Activated CD4-positive, alpha-beta T cell treated with anti-CD3 and anti-CD28 coated beads, Interleukin-2, amount 10 ng/mL, durations not matched to agents 24 days and 14 days (primary cell): ENCODE measurements at regions not wholly inside any gene's neighbourhood (a gene's known extent, or its start where the extent isn't known, plus 50 kb on each side); places are given as distances from the start of the nearest gene placed in this dataset.
A peak's percentile ranks its signal among the peaks of the same experiment; 100 is the strongest.

Experiments used
- DNase-seq: peaks from one replicate; pipeline ENCODE4 v3.0.0; 2022
- H3K27ac Mint-ChIP-seq: one replicate; pipeline ENCODE4 v1.8.0; 2022; ENCODE audit warnings: mild to moderate bottlenecking, mixed read lengths
- H3K27me3 Mint-ChIP-seq: one replicate; pipeline ENCODE4 v1.8.0; 2022; ENCODE audit warnings: mixed read lengths
- H3K36me3 Mint-ChIP-seq: one replicate; pipeline ENCODE4 v1.8.0; 2022; ENCODE audit warnings: low read depth, mild to moderate bottlenecking, mixed read lengths
- H3K4me1 Mint-ChIP-seq: one replicate; pipeline ENCODE4 v1.8.0; 2021; ENCODE audit warnings: mixed read lengths
- H3K4me3 Mint-ChIP-seq: one replicate; pipeline ENCODE4 v1.8.0; 2022; ENCODE audit warnings: mild to moderate bottlenecking, moderate library complexity, mixed read lengths
- H3K9me3 Mint-ChIP-seq: one replicate; pipeline ENCODE4 v1.8.0; 2021; ENCODE audit warnings: mixed read lengths
- intact Hi-C: fragments of 100-400 bp; cut with micrococcal nuclease; formaldehyde crosslinking; loops from one replicate; pipeline ENCODE4 v1.15.1; 2023

- H3K4me1 Mint-ChIP-seq, result peaks cover 2% of the 10 kb centered on the region
- H3K9me3 Mint-ChIP-seq, result no peaks in the 10 kb centered on the region
- intact Hi-C loops, result loop anchor here (5.0 kb wide), 1 partner anchor 207 kb away; the partner anchor contains the start of gene NRP2
- no peak overlapping the region for H3K4me3 Mint-ChIP-seq
- DNase-seq, result no peak
- H3K36me3 Mint-ChIP-seq, result no peaks in the 10 kb centered on the region
- no peak overlapping the region for H3K27ac Mint-ChIP-seq
- peaks cover 6% of the 10 kb centered on the region for H3K27me3 Mint-ChIP-seq
Measured at GRCh38 chr2:205889114-205889513, 196.9 kb downstream of the INO80D start.

- no peak overlapping the region for H3K27ac Mint-ChIP-seq
- H3K36me3 Mint-ChIP-seq, result no peaks in the 10 kb centered on the region
- intact Hi-C loops, result loop anchor here (2.0 to 5.0 kb wide), 2 partner anchors 205 to 1563 kb away; partner anchors contain the start of gene NRP2
- DNase-seq, result no peak
- no peaks in the 10 kb centered on the region for H3K9me3 Mint-ChIP-seq
- peaks cover 2% of the 10 kb centered on the region for H3K4me1 Mint-ChIP-seq
- no peak overlapping the region for H3K4me3 Mint-ChIP-seq
- peaks cover 6% of the 10 kb centered on the region for H3K27me3 Mint-ChIP-seq
Measured at GRCh38 chr2:205887637-205888036, 198.3 kb downstream of the INO80D start.

GRCh38 chr2:205885492-205886099 lies 200.4 kb downstream of the INO80D start:
- Mint-ChIP-seq H3K27me3 (peaks cover 9% of the 10 kb centered on the region), H3K36me3 (no peaks in the 10 kb centered on the region)

GRCh38 chr2:205883965-205884364 lies 201.7 kb downstream of the NRP2 start:
- H3K27me3 Mint-ChIP-seq, result peaks cover 17% of the 10 kb centered on the region
- DNase-seq, result no peak
- H3K27ac Mint-ChIP-seq, result no peak overlapping the region
- H3K4me1 Mint-ChIP-seq, result peaks cover 2% of the 10 kb centered on the region
- intact Hi-C loops, result loop anchor here (2.0 kb wide), 1 partner anchor 117 kb away; no protein-coding TSS in a partner anchor
- H3K4me3 Mint-ChIP-seq, result no peak overlapping the region
- H3K36me3 Mint-ChIP-seq, result no peaks in the 10 kb centered on the region
- no peaks in the 10 kb centered on the region for H3K9me3 Mint-ChIP-seq

More at GRCh38 chr2:205885492-205886099, 200.4 kb downstream of the INO80D start:
- Mint-ChIP-seq H3K4me3 (no peak overlapping the region), H3K27ac (no peak overlapping the region), H3K4me1 (peaks cover 2% of the 10 kb centered on the region), H3K9me3 (no peaks in the 10 kb centered on the region)
- DNase-seq, result peak; percentile 90
- intact Hi-C loops, result loop anchor here (2.0 to 5.0 kb wide), 3 partner anchors 119 to 1561 kb away; partner anchors contain the start of gene NRP2

- peaks cover 17% of the 10 kb centered on the region for H3K27me3 Mint-ChIP-seq
- no peaks in the 10 kb centered on the region for H3K36me3 Mint-ChIP-seq
- no peak overlapping the region for H3K4me3 Mint-ChIP-seq
- intact Hi-C loops, result no loop called here
- DNase-seq, result no peak
- H3K27ac Mint-ChIP-seq, result no peak overlapping the region
- no peaks in the 10 kb centered on the region for H3K9me3 Mint-ChIP-seq
- peaks cover 2% of the 10 kb centered on the region for H3K4me1 Mint-ChIP-seq
Measured at GRCh38 chr2:205882806-205883425, 200.6 kb downstream of the NRP2 start.

- Mint-ChIP-seq H3K4me1 (no peaks in the 10 kb centered on the region), H3K4me3 (no peak overlapping the region), H3K36me3 (no peaks in the 10 kb centered on the region), H3K9me3 (no peaks in the 10 kb centered on the region), H3K27ac (no peak overlapping the region), H3K27me3 (peaks cover 17% of the 10 kb centered on the region)
- DNase-seq, result no peak
- intact Hi-C loops, result no loop called here
Measured at GRCh38 chr2:205880048-205880447, 197.7 kb downstream of the NRP2 start.

GRCh38 chr2:205878999-205879762 lies 196.9 kb downstream of the NRP2 start:
- H3K9me3 Mint-ChIP-seq, result no peaks in the 10 kb centered on the region
- H3K4me3 Mint-ChIP-seq, result no peak overlapping the region
- intact Hi-C loops, result no loop called here
- DNase-seq, result no peak
- no peaks in the 10 kb centered on the region for H3K36me3 Mint-ChIP-seq
- H3K27me3 Mint-ChIP-seq, result peaks cover 11% of the 10 kb centered on the region
- no peak overlapping the region for H3K27ac Mint-ChIP-seq
- H3K4me1 Mint-ChIP-seq, result no peaks in the 10 kb centered on the region

GRCh38 chr2:205877496-205877895 lies 195.2 kb downstream of the NRP2 start:
- Mint-ChIP-seq H3K9me3 (no peaks in the 10 kb centered on the region), H3K4me3 (no peak overlapping the region), H3K27ac (no peak overlapping the region), H3K27me3 (peaks cover 17% of the 10 kb centered on the region), H3K36me3 (no peaks in the 10 kb centered on the region), H3K4me1 (no peaks in the 10 kb centered on the region)
- DNase-seq, result no peak
- intact Hi-C loops, result no loop called here

- no peaks in the 10 kb centered on the region for H3K9me3 Mint-ChIP-seq
- DNase-seq, result no peak
- intact Hi-C loops, result no loop called here
- H3K36me3 Mint-ChIP-seq, result no peaks in the 10 kb centered on the region
- H3K27ac Mint-ChIP-seq, result no peak overlapping the region
- no peaks in the 10 kb centered on the region for H3K4me1 Mint-ChIP-seq
- no peak overlapping the region for H3K4me3 Mint-ChIP-seq
- H3K27me3 Mint-ChIP-seq, result peaks cover 19% of the 10 kb centered on the region
Measured at GRCh38 chr2:205876127-205876526, 193.8 kb downstream of the NRP2 start.

GRCh38 chr2:205872716-205873115 lies 190.4 kb downstream of the NRP2 start:
- intact Hi-C loops, result no loop called here
- no peak for DNase-seq
- no peak overlapping the region for H3K4me3 Mint-ChIP-seq
- peaks cover 4% of the 10 kb centered on the region for H3K9me3 Mint-ChIP-seq
- peaks cover 10% of the 10 kb centered on the region for H3K27me3 Mint-ChIP-seq
- H3K36me3 Mint-ChIP-seq, result no peaks in the 10 kb centered on the region
- no peak overlapping the region for H3K27ac Mint-ChIP-seq
- peaks cover 16% of the 10 kb centered on the region for H3K4me1 Mint-ChIP-seq

GRCh38 chr2:205869439-205869838 lies 187.1 kb downstream of the NRP2 start:
- peaks cover 4% of the 10 kb centered on the region for H3K9me3 Mint-ChIP-seq
- DNase-seq, result no peak
- H3K27me3 Mint-ChIP-seq, result peaks cover 31% of the 10 kb centered on the region
- H3K4me3 Mint-ChIP-seq, result peak overlapping the region; percentile 24
- H3K4me1 Mint-ChIP-seq, result peaks cover 17% of the 10 kb centered on the region
- H3K36me3 Mint-ChIP-seq, result no peaks in the 10 kb centered on the region
- intact Hi-C loops, result no loop called here
- no peak overlapping the region for H3K27ac Mint-ChIP-seq

- H3K27ac Mint-ChIP-seq, result peak overlapping the region; percentile 59
- H3K9me3 Mint-ChIP-seq, result peaks cover 4% of the 10 kb centered on the region
- intact Hi-C loops, result no loop called here
Measured at GRCh38 chr2:205868773-205869333, 186.6 kb downstream of the NRP2 start.

GRCh38 chr2:205868053-205868452 lies 185.8 kb downstream of the NRP2 start:
- Mint-ChIP-seq H3K27me3 (peaks cover 34% of the 10 kb centered on the region), H3K4me1 (peaks cover 17% of the 10 kb centered on the region), H3K4me3 (no peak overlapping the region), H3K27ac (no peak overlapping the region), H3K9me3 (peaks cover 4% of the 10 kb centered on the region), H3K36me3 (no peaks in the 10 kb centered on the region)
- intact Hi-C loops, result no loop called here
- no peak for DNase-seq

More at GRCh38 chr2:205868773-205869333, 186.6 kb downstream of the NRP2 start:
- Mint-ChIP-seq H3K27me3 (peaks cover 35% of the 10 kb centered on the region), H3K36me3 (no peaks in the 10 kb centered on the region), H3K4me1 (peaks cover 17% of the 10 kb centered on the region), H3K4me3 (peak overlapping the region; percentile 24)
- peak; percentile 81 for DNase-seq

- H3K9me3 Mint-ChIP-seq, result peaks cover 4% of the 10 kb centered on the region
- intact Hi-C loops, result no loop called here
- H3K4me1 Mint-ChIP-seq, result peaks cover 17% of the 10 kb centered on the region
- DNase-seq, result no peak
- H3K36me3 Mint-ChIP-seq, result no peaks in the 10 kb centered on the region
- no peak overlapping the region for H3K27ac Mint-ChIP-seq
- H3K27me3 Mint-ChIP-seq, result peaks cover 34% of the 10 kb centered on the region
- H3K4me3 Mint-ChIP-seq, result no peak overlapping the region
Measured at GRCh38 chr2:205867371-205867770, 185.1 kb downstream of the NRP2 start.
